ENCODE measurements at regions not wholly inside any gene's neighbourhood (a gene's known extent, or its start where the extent isn't known, plus 50 kb on each side); places are given as distances from the start of the nearest gene placed in this dataset.
"Not testable (repeated sequence)": the region's sequence is repeated elsewhere in the genome, so short reads cannot be mapped to it uniquely, and the experiment has no call there.

GRCh38 chr6:92117800-92118199, 1301.6 kb downstream of the EPHA7 start:
- no peak for DNase-seq

DNA sequence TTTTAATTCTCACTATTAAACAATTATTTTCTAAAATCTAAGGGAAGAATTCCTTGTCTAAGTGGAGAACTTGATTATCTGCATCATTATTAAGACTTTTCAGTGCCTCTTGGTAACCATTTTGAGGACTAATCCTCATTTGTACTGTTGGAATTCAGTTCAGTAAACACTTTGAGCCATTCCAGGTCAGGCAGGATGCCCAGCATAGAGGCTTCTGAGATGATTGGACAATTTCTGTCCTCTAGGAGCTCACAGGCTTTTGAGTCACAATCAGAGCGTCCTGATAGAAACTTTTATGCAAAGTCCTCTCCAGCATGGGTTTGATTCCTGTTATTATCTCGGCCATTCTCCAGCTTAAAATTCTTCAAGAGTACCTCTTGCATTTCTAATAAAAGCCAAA, 1304.6 kb downstream of the EPHA7 start:
- no peak for DNase-seq

- peak; percentile 26 for DNase-seq
Measured at GRCh38 chr6:92114091-92114675, 1305.2 kb downstream of the EPHA7 start.

DNA sequence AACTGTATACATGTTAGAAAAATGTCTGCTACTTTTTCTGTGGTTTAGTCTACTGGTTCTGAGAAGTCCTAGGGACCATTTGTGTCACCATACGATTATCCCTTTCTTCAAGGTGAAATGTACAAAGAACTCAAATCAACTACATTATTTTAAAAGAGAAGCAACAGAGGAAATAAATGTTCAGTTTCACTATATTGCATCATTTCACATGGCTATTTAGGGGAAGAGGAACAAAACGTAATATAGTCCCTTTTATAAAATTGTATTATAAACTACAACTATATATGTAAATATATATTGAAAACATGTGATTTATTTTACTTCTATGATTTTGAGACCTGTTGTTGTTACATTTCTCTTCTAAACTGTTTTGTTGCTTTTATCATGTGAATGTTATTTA, 1308.0 kb downstream of the EPHA7 start:
- no peak for DNase-seq

- DNase-seq = peak; percentile 93
Measured at GRCh38 chr6:92110403-92110802, 1309.0 kb downstream of the EPHA7 start.

DNA sequence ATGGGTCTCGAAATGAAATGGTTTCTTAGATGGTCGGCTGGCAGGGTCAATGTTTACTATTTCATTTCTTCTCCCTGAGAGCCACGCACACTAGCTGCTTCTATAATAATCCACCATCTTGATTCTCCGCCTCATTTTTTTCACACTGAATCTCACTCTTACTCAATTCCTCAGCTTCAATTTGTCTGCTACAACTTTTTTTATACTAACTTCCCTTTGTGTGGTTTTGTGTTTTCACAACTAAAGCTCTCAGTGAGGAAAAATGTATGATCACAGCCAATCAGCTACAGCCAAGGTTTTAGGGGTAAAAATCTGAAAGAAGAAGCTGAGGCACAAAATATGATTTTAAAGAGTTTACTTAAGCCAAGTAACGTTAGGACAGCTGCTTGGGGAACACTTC, 1309.4 kb downstream of the EPHA7 start:
- DNase-seq = no peak

GRCh38 chr6:92109256-92109655, 1310.1 kb downstream of the EPHA7 start:
- no peak for DNase-seq

GRCh38 chr6:92086750-92087149, 1332.6 kb downstream of the EPHA7 start:
- DNase-seq = no peak

DNA sequence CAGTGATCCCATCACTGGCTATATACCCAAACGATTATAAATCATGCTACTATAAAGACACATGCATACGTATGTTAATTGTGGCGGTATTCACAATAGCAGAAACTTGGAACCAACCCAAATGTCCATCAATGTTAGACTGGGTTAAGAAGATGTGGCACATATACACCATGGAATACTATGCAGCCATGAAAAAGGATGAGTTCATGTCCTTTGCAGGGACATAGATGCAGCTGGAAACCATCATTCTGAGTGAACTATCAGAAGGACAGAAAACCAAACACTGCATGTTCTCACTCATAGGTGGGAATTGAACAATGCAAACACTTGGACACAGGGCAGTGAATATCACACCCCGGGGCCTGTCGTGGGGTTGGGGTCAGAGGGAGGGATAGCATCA, 1335.4 kb downstream of the EPHA7 start:
- DNase-seq = not testable (repeated sequence)

GRCh38 chr6:92072387-92072786, 1347.0 kb downstream of the EPHA7 start:
- DNase-seq = no peak

DNA sequence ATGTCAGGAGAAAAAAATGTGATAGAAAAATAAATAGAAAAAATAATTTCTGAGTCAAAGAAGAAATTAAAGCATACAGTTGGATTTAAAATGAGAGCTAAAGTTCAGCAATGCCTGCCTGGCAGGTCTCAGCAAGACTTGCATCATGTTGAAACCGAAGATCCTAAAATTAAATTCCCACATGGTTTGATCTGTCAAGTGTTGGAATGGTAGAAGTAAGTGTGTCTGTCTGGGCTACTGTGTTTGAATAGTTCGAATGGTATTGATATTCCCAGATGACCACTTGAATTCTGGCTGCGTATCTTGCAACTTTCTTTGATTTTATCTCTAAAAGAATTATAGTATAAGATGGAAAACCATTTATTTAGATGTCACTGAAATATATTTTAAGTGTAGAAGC, 1349.6 kb downstream of the EPHA7 start:
- DNase-seq = no peak

- DNase-seq = no peak
Measured at GRCh38 chr6:92052513-92052912, 1366.8 kb downstream of the EPHA7 start.

DNA sequence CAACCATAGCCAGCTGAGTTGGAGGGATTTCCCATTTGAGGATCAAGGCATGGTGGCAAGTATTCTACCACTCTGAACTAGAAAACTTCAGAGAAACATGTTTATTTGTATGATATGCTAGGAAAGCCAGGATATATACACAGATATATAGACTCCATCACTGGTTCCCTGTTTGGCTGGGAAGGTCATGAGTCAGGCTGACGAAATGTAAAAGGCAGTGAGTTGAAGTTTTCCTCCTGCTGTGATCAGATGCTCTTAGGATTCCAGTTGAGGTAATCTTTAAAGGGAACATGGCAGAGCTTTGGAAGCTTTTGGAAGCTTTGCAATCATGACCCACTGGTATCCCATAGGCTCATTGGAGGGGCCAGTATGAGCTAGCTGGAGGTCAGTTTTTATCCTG, 1369.1 kb downstream of the EPHA7 start:
- DNase-seq = no peak

DNA sequence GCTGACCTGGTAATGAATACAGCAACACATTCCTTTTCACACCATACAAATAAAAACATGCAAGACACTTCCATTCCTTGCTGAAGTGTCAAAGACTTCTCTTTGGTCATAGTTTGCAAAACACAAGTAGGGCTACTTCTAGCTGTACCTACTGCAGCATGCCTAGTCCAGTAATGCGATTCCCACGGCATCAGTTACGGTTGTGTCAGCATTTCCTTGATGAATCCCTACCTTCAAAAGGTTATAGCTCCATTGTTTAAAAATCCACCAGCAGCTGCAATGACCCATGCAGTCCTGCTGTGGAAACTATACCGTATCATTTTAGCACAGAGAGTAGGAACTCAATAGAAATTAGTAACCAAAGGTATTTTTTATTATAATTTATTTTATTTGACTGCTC, 1371.5 kb downstream of the EPHA7 start:
- peak; percentile 87 for DNase-seq

DNA sequence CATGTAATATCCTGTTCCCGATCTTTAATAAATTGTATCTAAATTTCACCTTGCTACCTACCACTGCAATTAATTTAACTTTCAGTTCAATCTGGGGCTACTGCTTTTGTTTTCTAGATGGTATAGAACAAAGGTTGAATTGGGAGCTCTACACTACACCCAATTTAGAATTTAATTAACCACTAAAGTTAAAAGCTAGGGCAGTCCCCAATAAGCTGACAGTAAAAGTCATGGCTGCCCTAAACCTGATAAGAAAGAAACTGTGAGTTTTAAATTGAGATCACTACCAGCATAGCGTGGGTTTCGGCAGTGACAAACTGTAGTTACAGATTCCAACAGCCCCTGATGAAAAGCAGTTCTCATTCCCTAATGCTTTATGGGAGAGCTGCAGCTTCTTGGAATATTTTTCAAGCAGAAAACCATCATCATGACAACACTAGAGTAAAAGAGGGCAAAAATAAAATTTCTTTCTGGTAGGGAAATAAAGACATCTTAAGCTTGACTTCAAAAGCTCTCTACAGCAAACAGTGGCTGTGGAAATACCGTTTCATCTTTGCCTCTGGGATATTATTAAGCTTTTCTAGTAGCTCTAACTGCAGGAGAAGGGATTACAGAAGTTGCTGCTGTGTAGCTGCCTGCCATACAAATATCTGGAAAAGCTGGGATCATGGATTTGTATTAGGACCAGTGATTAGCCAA, 1372.1 kb downstream of the EPHA7 start:
- DNase-seq = no peak

DNA sequence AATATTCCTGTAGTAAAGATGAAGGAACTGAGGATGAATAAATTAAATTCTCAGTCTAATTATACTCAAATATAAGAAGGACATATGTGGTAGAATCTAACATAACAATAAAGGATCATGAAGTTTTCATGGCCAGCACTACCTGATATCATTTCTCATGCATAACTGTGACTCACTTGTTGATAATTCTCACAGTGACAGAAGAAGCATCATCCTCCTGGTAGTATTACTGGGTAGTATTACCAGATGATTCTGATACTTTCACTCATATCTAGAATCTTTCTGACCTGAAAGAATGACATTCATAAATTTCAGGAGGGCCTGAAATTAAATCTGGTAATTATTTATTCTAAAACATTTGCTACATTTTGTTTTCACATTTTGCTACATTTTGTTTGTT, 1375.0 kb downstream of the EPHA7 start:
- no peak for DNase-seq

DNA sequence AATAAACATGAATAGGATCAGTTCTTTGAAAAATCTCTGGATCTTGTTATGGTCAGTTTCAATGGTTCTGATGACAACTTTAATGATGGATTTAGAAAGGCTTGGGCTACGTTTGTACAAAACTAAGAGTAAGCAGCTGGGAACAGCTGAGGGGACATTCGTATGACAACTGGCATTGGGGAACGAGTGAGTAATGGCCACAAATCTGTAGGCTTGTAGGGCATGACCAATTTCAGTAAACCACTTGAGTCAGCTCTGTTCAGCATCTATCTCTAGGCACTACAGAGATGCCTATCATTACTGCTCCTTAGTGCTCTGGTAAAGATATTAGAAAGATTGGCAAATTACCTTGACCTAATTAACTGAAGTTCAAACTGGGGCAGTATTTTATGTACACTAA, 1375.6 kb downstream of the EPHA7 start:
- peak; percentile 17 for DNase-seq

DNA sequence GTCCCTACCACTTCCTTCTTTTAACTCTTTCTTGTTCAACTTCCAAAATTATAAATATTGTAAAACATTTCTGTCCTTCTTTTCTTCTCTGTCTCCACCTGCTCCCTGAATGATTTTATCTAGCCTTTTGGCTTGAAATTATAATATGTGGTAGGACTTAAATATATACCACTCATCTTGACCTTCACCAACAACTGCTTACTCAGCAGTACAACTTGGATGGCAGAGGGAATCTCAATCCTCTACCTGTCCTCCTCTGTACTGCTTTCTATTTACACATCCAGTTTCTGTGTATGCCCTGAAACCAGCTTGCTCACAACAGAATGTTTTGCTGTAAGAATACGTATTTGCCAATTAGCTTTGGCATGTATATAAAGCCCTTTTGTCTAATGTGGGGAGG, 1392.5 kb downstream of the EPHA7 start:
- no peak for DNase-seq

DNA sequence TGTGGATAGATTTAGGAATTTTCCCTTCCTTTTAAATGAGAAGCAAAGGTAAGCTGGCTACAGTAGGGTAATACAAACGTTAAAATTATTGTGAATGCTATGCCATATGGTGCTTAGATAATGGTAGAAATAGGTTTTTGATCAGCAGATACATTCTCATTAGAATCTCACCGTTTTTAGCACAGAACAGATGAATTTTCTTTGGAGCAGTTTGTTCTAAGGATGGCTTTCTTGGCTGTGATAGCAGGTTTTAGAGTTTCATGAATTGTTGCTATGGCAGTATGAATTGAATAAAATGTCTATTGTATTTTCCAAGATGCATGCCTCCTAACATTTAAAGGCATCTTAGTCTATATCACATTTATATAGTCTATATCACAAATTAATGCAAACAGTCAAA, 1394.5 kb downstream of the EPHA7 start:
- DNase-seq = no peak

GRCh38 chr6:92024110-92024509, 1395.2 kb downstream of the EPHA7 start:
- no peak for DNase-seq

DNA sequence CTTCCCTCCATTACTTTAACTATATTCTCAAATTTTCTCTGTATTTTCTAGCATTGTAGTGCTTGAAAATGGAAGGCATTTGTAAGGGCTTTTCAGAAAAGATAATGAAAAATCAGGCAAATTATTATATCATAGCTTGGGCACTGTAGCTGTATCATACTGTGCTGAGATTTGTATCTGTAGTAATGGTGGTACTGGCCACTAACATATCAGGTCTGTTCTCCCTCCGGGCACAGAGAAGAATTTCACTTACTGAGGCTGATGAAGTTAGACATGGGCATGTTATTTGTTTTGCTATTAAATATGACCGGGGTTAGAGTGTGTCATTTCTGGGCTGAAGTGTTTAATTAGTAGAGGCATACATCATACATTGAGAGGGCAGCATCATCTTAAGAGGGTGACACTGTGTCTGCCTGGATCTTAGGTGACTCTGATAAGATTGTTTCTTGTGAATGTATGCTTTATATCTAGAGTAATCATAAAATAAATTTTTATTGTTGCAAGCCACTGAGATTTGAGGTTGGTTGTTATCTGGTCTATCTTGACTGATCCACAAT, 1395.9 kb downstream of the EPHA7 start:
- DNase-seq = no peak

DNA sequence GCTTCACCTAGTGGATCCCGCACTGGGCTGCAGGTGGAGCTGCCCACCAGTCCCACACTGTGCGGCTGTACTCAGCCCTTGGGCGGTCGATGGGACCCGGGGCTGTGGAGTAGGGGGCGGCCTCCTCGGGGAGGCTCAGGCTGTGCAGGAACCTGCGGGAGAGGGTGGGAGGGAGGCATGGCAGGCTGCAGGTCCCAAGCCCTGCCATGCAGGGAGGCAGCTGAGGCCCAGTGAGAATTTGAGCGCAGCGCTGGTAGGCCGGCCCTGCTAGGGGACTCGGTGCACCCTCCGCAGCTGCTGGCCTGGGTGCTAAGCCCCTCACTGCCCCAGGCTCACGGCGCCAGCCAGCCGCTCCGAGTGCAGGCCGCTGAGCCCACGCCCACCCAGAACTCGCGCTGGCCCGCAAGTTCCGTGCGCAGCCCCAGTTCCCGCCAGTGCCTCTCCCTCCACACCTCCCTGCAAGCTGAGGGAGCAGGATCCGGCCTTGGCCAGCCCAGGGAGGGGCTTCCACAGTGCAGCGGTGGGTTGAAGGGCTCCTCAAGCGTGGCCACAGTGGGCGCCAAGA, 1407.6 kb downstream of the EPHA7 start:
- no peak for DNase-seq

- DNase-seq = no peak
Measured at GRCh38 chr6:92008757-92009502, 1410.4 kb downstream of the EPHA7 start.

GRCh38 chr6:92000112-92000511, 1413.2 kb upstream of the MAP3K7 start:
- DNase-seq = no peak

Data from DMS153 (cell line).